Middle frontal gyrus (tissue), 1 donor: ENCODE measurements at regions not wholly inside any gene's neighbourhood (a gene's known extent, or its start where the extent isn't known, plus 50 kb on each side); places are given as distances from the start of the nearest gene placed in this dataset.
"Not testable (repeated sequence)": the region's sequence is repeated elsewhere in the genome, so short reads cannot be mapped to it uniquely, and the experiment has no call there.

Source experiments
- DNase-seq: peaks from one replicate; pipeline ENCODE4 v3.0.0-alpha.2; 2015; ENCODE audit warnings: low spot score; ENCODE audit errors: extremely low spot score

GRCh38 chr16:58913456-58913855 is 179.3 kb upstream of the GOT2 start:
- DNase-seq: no peak

- no peak for DNase-seq
Observed at GRCh38 chr16:58912571-58912970, 178.5 kb upstream of the GOT2 start.

- DNase-seq: no peak
Observed at GRCh38 chr16:58906981-58907715, 173.0 kb upstream of the GOT2 start.

- no peak for DNase-seq
Observed at GRCh38 chr16:58904291-58904690, 170.2 kb upstream of the GOT2 start.

DNA sequence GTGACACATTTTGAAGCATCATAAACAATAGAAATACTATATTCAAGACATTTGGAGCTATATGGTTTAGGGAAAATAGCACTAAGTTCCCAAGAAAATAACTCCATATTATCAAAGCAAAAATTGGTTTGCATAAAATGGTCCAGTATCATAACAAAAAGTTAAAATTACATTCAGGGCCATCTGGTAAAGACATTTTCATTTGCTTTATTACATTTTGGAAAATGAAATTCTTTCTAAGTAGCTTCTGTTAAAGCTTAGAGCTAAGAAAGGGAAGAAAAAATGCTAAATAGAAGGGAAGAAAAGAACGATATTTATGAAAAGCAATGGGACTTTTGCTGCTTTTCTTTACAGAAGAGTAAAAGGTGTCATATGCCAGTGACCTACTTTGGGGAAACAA is 155.4 kb upstream of the GOT2 start:
- DNase-seq: no peak

- DNase-seq: no peak
Observed at GRCh38 chr16:58885528-58886170, 151.5 kb upstream of the GOT2 start.

DNA sequence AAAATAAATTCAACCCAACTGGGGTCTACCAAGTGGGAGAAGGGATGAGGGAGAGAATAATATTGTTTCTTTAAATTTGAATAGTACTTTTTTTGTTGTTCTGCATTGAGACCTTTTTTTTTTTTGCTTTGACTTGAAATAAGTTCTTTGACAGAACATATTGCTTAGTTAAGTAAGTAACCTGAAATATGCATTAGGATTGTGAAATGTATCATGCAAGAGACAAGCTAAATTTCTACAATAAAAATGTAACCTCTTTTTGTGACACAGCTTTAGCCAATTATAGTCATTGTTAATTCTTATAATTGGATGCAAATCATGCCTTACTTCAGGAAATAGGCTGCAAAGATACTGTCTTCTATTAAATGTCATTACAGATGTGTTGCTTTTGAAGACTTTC is 150.0 kb upstream of the GOT2 start:
- DNase-seq: no peak

GRCh38 chr16:58883131-58883530 is 149.0 kb upstream of the GOT2 start:
- DNase-seq: no peak

- no peak for DNase-seq
Observed at GRCh38 chr16:58882292-58882691, 148.2 kb upstream of the GOT2 start.

GRCh38 chr16:58878641-58879040 is 144.5 kb upstream of the GOT2 start:
- not testable (repeated sequence) for DNase-seq

GRCh38 chr16:58866935-58867334 is 132.8 kb upstream of the GOT2 start:
- DNase-seq: no peak

DNA sequence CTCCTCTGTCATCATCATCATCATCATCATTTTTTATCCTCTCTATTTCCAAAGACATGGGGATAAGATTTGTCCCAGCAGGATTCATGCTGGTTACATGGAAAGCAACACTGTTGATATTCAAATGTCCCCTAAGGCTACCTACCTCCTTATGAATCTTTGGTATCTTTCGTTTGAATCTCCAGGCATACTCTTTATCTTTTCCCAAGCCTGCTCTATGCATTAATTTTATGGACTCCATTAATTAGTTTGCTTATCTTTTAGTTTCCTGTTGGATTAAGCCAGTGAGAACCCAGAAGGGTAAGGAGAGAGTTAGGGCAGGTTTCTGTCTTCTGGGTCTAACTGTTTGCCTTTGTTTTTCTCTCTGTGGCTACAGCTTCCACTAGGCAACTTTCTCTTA is 129.6 kb upstream of the GOT2 start:
- no peak for DNase-seq

GRCh38 chr16:58863042-58863441 is 128.9 kb upstream of the GOT2 start:
- DNase-seq: no peak

GRCh38 chr16:58862334-58863021 is 128.4 kb upstream of the GOT2 start:
- DNase-seq: no peak

GRCh38 chr16:58859958-58860669 is 126.0 kb upstream of the GOT2 start:
- DNase-seq: no peak

- not testable (repeated sequence) for DNase-seq
Observed at GRCh38 chr16:58858577-58858976, 124.5 kb upstream of the GOT2 start.

DNA sequence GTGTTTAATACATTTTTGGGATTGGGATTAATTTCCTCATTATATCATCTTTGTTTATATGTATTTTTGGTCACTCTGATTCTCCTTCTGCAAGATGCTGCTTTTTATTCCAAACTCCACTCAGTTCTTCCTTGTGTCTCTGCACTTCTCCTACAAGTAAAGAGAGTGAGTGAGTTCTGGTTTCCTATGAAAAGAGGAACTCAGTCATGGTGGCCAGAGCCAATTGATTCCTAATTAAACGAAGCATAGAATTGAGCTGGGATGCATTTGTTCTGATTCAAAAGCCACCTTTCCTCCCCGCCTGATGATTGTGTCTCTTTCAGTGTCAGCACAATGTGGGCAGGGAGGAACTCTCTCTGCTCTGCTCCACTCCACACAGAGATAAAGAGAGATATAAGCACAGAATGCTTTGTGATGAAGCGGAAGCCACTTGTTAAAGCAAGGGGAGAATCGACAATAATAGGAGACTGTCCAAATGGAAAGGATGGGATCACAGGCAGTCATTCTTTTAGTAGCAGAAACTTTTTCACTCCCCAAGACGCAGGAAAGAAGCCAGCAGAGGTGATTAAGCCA is 121.3 kb upstream of the GOT2 start:
- DNase-seq: no peak

DNA sequence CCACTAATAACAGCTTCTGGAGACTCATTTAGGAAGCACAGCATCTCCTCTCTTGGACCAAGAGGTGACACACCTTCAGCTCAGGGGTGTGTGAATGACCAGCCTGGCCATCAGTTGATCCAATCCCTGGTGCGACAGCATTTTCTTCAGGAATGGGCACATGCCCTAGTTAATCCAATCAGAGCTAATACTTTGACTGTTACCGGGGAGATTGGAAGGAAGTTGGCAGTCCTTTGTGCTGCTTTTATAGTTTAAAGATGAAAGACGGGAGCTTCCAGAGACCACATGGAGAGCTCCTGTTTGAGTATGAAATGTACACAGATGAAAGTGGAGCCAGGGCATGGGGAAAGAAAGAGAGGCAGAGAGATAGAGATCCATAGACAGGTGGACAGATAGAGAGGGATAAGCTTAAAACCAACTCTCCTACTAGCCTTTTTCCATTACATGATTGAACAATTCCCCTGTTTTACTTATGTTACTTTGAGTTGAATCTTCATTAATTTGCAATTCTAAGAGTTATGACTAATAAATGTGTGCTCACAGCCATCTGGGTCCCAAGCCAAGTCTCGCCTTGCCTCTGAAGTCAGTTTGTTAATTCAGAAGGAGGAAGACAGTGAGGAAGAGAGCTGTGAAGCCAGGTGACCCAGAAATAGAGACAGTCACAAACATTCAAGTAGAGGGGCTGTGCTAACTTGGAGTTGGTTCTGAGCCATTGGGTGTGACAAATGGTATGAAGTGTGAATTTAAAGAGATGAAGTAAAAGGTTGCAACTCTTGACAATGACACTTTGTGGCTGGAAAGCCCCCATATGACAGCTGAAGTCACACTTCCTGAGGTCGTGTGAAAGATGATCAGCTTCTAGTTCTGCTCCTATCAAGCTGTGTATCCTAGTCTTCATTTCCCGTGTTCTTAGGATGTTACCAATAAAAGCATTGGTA is 120.0 kb upstream of the GOT2 start:
- DNase-seq: no peak

GRCh38 chr16:58850678-58851020 is 116.5 kb upstream of the GOT2 start:
- DNase-seq: no peak

GRCh38 chr16:58850019-58850677 is 116.0 kb upstream of the GOT2 start:
- DNase-seq: no peak
